ENCODE measurements at regions not wholly inside any gene's neighbourhood (a gene's known extent, or its start where the extent isn't known, plus 50 kb on each side); places are given as distances from the start of the nearest gene placed in this dataset.

- TF ChIP-seq CTCF (IDR thresholded peaks at IDR 0.05) (no peak), REST (IDR thresholded peaks at IDR 0.05; ENCODE audit: insufficient read depth in 1 of 2, low read depth in 2 of 2, low read length in 1 of 2) (no peak), TCF7L2 (IDR thresholded peaks at IDR 0.05; ENCODE audit: low read depth, low read length) (no peak), SIN3A (IDR thresholded peaks at IDR 0.05; ENCODE audit: borderline replicate concordance, insufficient read depth, low read depth, low read length) (no peak)
Measured at GRCh38 chr1:228870041-228870713, 134.9 kb downstream of the RHOU start.

Data from Panc1 (cell line).